SIG-M5 (cell line): ENCODE measurements at regions not wholly inside any gene's neighbourhood (a gene's known extent, or its start where the extent isn't known, plus 50 kb on each side); places are given as distances from the start of the nearest gene placed in this dataset.
"Not testable (repeated sequence)": the region's sequence is repeated elsewhere in the genome, so short reads cannot be mapped to it uniquely, and the experiment has no call there.

Experiments used
- DNase-seq: peaks from one replicate; lab custom pipeline; 2025; lab: John Stamatoyannopoulos, UW

- no peak for DNase-seq
Observed at GRCh38 chr11:115660030-115660805, 156.0 kb upstream of the CADM1 start.

GRCh38 chr11:115659061-115659963 lies 155.1 kb upstream of the CADM1 start:
- DNase-seq: no peak

- DNase-seq: no peak
Observed at GRCh38 chr11:115657586-115657985, 153.4 kb upstream of the CADM1 start.

- no peak for DNase-seq
Observed at GRCh38 chr11:115656669-115657068, 152.5 kb upstream of the CADM1 start.

- no peak for DNase-seq
Observed at GRCh38 chr11:115656041-115656440, 151.8 kb upstream of the CADM1 start.

GRCh38 chr11:115654792-115655191 lies 150.6 kb upstream of the CADM1 start:
- no peak for DNase-seq

- DNase-seq: no peak
Observed at GRCh38 chr11:115653926-115654325, 149.7 kb upstream of the CADM1 start.

GRCh38 chr11:115653076-115653475 lies 148.9 kb upstream of the CADM1 start:
- no peak for DNase-seq

GRCh38 chr11:115652496-115652895 lies 148.3 kb upstream of the CADM1 start:
- DNase-seq: no peak

GRCh38 chr11:115652094-115652493 lies 147.9 kb upstream of the CADM1 start:
- no peak for DNase-seq

GRCh38 chr11:115649461-115649860 lies 145.2 kb upstream of the CADM1 start:
- DNase-seq: no peak

- no peak for DNase-seq
Observed at GRCh38 chr11:115645631-115646317, 141.6 kb upstream of the CADM1 start.

- DNase-seq: no peak
Observed at GRCh38 chr11:115644856-115645255, 140.6 kb upstream of the CADM1 start.

GRCh38 chr11:115643549-115644270 lies 139.5 kb upstream of the CADM1 start:
- DNase-seq: no peak

GRCh38 chr11:115642660-115643059 lies 138.4 kb upstream of the CADM1 start:
- no peak for DNase-seq

GRCh38 chr11:115637599-115638241 lies 133.5 kb upstream of the CADM1 start:
- no peak for DNase-seq

- DNase-seq: no peak
Observed at GRCh38 chr11:115636753-115637527, 132.7 kb upstream of the CADM1 start.

GRCh38 chr11:115633977-115634376 lies 129.8 kb upstream of the CADM1 start:
- DNase-seq: not testable (repeated sequence)

- no peak for DNase-seq
Observed at GRCh38 chr11:115632061-115632460, 127.8 kb upstream of the CADM1 start.

- no peak for DNase-seq
Observed at GRCh38 chr11:115631609-115632008, 127.4 kb upstream of the CADM1 start.

GRCh38 chr11:115630214-115630613 lies 126.0 kb upstream of the CADM1 start:
- DNase-seq: no peak
